LoVo (cell line): ENCODE measurements at regions not wholly inside any gene's neighbourhood (a gene's known extent, or its start where the extent isn't known, plus 50 kb on each side); places are given as distances from the start of the nearest gene placed in this dataset.
A peak's percentile ranks its signal among the peaks of the same experiment; 100 is the strongest.

Experiments used
- DNase-seq: peaks from one replicate; pipeline ENCODE4 v3.0.0-alpha.2; 2016; ENCODE audit warnings: low spot score

DNA sequence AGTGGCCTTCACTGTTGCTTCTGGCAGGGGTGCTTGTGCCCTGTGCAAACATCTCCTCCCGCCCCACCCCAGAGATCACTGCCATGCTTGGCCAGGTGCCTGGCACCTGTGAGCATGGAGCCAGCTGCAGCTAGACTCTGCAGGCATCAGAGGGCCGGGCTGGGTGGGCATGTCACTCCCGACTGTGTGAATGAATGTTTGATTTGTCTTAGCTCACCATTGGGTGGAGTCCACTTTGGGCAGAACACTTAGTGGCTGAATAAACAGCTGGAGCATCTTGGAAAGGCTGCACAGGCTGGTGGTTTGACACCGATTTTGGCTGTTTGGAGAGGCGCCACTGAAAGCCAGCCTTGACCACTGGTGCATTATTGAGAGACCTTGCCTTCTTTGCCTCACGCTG lies 267.3 kb downstream of the DLEU7 start:
- DNase-seq = peak; percentile 4

DNA sequence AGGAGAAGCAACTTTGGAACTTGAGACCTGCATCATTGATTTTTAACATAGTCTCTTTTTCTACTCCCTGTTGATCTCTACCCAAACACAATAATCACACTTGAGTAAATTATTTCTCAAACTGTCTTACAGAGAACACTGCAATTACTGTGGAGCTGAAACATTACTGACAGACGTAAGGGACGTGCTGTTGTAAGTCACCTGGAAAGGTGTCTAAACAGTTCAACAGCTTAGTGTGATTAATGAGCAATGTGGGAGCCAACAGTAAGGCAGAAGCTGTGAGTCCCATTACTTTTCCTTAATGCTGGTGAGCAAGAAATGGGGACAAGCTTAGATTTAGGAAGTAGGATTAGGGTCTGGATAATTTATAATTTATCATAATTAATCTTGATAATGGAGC lies 265.7 kb downstream of the DLEU7 start:
- no peak for DNase-seq

DNA sequence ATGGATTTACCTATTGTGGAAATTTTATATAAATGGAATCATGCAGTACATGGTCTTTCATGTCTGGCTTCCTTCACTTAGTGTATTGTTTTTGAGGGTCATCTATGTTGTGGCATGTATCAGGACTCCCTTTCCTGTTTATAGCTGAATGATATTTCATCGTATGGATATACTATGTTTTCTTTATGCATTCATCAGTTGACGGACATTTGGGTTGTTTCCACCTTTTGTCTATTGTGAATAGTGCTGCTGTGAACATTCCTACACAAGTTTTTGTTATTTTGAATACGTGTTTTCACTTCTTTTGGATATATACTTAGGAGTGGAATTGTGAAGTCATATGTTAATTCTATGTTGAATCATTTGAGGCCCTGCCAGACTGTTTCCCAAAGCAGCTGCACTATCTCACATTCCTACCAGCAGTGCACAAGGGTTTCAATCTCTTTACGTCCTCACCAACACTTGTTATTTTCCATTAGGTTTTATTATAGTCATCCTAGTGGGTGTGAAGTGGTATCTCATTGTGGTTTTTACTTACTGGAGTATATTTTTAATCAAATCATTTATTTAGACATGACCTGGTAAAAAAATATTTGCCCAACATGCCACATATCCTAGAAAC lies 262.7 kb downstream of the DLEU7 start:
- DNase-seq = no peak

DNA sequence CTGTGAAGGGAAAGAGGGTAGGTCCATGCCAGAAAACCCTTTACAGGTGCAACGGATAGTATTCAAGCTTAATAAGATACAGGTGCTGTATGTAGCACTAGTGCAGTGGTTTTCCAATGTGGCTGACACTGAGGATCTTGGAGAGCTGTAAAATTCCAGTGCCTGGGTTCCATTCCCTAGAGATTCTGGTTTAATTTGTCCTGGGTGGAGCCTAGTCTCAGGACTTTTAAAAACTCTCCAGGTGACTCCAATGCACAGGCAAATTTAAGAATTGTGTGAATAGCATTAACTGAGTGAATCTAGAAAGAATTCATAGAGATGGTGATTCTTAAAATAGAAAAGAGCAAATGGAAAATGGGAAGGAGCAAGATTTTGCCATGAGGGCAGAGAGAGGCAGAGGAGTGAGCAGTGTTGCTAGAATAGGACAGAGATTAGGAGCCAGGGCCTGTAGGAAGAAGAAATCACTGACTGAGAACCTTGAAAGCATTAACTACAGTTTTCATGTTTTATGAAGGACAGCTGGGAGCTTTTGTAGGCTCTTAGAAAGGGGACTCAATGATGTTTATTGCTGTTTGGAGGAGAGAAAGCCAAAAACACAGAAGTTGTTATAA lies 261.8 kb downstream of the DLEU7 start:
- no peak for DNase-seq

DNA sequence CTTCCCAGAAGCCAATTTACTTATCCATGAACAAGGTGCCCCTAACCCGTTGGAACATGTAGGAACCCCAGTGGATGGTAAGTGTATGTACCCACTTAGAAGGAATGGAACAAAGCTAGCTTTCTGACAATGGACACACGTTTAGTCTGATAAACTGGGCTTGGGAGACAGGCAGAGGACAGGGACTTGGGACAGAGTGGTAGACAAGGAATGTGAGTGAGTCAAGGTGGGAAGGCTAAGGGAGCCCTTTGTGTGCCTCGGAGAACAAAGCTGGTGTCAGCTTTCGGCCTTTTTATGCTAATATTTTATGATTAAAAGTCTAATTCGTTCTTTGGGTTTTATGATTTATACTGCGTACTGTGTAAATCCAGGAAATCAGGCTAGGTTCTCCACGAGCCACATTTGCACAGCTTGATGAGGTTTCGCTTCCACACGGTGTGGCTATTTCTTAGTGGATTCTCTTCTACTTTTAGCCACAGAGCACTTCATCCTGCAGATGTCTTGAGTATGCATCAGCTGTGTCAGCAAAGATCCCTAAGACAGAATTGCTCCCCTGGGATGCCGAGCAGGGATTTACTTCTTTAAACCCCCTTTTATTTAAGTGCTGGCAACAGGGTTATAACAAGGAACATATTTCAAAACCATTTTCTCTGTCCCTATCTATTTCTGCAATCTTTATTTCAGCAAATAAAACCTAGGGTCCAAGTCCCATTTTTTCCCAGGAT lies 258.5 kb downstream of the DLEU7 start:
- no peak for DNase-seq

DNA sequence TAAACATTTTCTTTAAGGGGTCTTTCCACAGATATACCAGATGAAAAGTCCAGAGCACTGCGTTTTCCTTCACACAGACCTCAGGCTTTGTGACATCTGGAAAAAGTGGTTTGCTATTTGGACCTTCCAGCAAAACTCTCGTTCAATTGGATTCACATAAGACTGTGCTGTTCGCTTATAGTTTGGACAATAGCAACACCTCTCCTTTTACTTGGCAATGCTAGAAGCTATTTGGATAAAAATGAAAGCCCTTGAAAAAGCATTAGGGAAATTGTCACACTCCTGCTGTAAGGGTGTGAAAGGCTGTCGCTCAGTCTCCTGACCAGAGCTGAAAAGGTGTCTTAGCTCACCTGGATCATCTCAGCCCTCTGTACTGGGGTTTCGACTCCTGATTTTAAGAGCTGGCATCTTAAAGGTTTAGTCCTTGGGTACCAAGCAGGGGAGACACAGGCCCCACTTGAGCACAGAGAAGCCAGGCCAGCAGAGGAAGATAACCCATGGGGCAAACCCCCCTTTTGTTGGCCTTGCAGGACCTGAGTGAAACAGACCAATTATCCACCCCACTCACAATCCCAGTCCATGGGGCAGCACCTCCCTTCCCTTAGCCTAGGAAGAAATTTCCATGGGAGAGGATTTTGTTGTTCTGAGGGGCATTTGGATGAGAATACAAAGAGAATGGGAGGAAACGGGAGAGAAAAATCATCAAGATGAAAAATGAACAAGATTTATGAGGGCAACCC lies 257.6 kb downstream of the DLEU7 start:
- DNase-seq = no peak

DNA sequence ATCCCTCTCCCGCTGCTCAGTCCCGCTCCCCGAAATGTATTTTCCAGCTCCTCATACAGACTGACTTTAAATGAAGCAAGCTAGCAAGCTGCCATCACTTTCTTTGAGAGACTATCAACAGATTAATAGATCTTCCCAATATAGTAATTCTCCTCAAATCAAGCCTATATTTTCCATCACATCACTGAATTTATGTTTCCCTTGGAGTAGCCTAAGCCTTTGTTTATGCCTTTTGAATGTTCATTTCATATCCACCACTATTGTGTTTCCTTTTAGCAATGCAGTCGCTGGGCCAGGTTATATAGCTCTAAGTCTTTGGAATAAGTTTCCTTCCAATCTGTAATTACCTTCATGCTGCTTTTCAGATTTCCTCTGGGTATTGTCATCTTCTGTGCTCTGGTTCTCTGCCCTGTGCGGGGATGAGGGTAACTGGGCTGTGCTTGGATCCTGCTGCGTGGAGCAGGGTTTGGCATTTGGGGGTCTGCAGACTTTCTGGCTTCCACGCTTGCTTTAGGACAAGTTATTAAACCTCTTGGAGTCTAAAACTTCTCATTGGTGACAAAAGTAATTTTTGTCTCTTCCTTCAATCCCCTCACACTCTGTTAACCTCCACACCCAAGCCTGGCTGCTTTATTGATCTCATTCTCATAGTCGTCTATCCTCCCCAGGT lies 256.9 kb downstream of the DLEU7 start:
- no peak for DNase-seq

DNA sequence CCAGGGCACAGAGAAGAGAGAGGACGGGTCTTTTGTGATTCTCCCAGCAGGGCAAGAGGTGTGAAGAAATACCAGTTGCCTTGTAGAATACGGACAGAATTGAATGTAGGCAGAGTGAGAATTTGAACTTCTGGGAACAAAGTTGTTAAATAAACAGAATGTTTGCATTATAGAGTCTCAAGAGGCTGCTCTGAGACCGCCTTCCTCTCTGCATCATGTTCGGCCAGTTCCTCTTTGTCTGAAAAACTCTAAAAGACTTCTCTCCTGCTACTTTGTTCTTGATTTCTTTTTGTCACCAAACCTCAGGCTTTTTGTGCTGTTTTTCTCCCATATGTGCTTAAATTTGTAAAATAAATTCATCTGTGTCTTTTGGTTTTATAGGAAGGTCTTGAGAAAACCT lies 256.4 kb downstream of the DLEU7 start:
- no peak for DNase-seq

DNA sequence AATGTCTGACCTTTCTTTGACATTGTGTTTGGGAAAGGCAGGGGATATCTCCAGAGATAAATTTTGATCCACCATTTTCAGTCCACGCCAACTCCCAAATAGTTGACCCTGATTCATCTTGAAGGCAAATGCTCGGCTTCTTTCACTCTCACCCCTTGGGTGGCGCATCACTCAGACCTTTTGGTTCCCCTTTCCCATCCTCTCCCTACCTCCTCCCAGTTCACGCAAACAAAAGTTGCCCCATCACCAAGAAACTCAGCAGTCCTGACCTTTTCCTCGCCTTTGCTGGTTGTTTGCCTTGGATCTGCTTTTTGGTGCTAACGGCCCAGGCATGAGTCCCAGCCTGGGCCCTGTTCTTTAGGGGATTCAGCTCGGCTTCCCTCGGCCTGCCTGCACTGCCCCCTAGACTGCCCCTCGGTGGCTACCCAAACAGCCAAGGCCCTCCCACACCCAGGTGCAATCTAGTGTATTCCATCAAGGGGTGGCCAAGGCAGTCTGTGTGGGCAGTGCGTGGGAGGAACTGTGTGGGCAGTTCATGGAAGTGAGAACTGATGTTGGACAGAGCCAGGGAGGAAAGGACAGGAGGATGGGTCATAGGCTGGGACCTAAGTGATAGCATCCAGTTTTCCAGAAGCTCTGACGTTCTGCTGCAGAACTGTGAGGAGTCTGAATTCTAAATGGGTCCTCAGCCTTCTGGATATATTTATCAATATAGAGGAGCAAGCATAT lies 255.7 kb downstream of the DLEU7 start:
- DNase-seq = no peak

DNA sequence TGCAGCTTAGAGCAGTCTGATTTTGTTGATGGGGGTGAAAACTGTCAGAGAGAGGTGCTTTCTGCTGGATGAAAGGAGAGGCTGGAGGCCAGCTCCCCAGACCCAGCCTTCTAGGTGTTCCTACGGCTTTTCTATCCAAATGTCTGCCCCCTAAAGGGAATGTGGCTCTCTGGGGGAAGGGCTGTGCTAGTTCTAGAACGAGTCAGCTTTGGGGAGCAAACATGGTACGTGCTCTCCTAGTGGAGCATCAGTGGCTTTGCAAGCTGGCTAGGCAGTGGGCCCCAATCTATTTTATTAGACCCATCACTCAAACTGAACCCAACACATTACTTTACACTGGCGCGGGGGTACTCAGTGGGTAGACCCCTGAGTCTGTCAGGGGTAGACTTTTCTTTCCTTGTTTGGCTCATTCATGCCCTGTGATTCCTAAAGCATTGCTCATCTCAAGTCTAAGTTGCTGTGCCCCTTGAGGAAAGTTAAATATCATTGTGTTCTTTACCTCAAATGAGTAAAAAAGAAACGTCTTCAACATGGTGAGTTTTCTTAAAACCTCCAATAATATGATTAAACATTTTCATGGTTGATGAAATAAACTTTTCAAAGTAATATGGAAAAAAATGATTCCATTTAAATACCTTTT lies 254.9 kb downstream of the DLEU7 start:
- no peak for DNase-seq

DNA sequence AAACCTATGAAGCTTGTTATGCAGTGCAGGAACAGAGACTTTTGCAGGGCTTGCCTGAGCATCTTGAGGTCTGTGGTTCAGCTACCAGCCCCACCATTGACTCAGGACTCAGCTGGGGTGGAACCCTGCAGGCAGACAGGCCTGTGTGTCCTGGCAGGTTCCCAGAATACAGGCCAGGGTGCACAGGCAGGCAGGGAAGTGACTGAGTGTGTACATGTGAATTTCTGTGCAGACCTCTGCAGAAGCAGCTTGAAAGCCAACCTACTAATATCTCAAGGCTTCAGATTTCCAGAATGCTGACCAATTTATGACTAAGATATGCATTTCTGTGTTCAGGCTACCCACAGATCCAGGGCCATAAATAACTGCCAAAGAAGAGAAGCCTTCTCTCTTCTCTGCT lies 254.4 kb downstream of the DLEU7 start:
- peak; percentile 16 for DNase-seq

DNA sequence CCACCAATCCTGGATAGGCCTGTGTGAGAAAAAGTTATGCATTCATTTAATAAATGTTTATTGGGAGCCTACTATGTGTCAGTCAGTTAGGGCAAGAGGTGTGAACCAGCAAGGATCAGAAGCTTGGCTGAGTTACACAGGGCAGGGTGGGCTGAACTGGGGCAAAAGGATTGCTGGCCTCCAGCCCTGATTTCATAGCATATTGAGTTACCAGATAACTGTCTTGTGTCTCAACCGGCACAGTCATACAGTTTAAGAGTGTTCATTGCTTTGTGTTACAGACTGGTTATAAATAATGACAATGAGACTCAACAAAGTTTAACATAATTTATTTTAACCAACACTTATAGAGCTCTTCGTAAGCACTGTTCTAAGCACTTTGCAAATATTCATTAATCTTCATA lies 253.8 kb downstream of the DLEU7 start:
- DNase-seq = peak; percentile 20

DNA sequence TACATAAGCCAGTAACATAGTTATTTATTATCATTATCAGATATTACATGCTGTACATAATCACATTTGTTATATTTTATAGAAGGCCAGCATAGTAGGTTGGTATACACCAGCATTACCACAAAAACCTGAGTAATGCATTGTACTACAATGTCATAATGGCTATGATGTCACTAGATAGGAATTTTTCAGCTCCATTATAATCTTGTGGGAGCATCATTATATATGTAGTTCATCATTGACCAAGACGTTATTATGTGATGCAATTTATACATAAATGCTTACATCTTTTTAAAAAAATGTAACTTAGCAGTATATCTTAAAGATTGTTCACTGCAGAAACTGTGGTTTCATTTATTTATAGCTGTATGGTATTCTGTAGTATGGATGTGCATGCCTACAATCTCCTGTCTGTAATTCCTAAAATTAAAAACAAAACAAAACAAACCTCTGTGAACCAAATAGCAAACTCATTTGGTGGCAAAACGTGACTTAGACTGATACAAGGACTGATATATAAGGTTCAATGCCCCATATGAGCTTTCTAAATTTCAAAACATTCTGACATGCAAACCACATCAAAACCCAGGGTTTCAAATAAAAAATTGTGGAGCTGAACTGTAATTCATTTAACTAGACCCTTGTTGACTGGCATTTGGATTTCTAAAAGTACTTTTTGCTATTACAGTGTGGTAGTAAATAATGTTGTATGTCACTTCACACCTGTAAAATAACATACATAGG lies 250.9 kb downstream of the DLEU7 start:
- peak; percentile 23 for DNase-seq

DNA sequence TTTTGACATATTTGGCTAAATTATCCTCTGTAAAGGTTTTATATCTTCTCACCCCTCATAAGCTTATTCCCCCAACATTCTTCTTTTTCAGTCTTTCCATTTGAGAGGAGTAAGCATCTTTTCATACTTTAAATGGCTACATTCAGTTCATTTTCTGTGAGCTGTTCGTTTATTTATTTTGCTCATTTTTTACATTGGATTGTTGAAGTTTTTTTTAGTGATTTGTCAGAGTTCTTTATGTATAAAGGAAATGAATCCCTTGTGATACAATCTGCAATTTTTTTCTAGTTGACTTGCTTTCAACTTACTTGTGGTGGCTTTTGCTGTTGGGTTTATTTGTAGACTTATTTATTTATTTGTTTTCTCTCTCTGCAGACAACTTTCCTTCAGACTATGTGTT lies 250.3 kb downstream of the DLEU7 start:
- no peak for DNase-seq

DNA sequence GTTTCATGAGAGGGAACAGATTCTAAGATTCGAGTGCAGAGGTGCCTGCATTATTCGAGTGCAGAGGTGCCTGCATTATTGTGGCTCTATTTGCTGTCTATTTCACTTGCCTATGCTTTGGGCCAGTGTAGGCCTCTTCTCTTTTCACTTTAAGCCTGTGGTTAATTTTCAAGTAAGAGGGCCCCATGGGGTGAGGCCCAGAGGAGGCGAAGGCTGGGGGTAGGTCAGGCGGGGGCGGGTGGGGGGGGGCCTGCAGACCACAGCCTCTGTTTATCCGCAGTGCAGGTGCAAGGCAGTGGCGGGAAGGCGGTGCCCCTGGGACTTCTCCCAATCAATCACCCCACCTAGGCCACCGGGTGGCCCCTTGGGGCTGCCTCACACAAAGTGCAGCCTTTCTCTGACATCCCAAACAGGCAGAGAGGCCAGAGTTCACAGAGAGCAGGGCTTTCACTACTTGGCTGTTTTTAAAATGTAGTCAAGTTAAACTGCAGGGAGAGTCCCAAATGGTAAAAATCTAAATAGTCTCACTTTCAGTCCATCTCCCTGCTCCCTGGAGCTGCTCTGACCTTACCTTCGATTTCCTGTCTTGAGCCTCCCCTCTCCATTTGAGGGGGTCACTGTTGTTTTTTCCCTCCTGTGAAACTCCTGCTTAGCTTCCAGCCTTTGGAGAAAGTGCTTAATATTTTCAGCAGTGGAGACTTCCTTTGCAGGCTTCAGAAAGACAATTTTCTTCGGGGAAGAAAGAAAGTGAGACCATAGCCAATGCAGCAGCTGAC lies 249.0 kb downstream of the DLEU7 start:
- DNase-seq = no peak

DNA sequence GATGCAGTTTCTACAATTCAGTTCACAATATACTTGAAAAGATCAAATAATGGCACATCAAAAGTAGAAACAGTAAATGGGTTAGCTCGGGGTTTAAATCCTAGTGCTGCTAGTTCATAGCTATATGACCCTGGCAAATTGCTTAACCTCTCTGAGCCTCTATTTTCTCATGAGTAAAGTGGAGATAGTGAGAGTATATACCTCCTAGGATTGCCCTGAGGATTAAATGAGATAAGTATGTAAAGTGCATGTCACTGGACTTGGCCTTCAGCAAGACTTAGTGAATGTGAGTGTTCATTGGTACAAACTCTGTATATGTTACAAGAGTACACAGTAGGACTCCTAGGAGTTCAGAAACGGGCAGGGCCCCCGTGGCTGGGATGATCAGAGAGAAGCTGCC lies 248.3 kb downstream of the DLEU7 start:
- no peak for DNase-seq

DNA sequence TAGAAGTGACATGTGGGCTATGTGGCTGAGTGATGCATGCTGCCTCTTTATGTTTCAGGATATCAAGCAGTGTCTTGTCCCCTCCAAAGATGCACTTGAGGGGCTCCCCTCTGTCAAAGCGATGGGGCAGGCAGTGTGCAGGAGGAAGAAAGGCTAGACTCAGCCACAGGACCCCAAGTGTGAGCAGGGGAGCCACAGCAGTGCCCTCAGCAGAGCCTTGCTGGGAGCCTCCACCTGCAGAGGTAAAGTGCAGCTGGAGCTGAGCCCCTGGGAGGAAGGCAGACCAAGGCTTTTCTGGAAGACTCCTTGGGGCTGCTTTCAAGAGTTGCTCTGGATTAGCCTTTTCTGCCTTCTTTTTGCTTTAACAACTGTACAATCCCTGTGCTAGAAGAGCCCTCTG lies 247.3 kb downstream of the DLEU7 start:
- DNase-seq = no peak

DNA sequence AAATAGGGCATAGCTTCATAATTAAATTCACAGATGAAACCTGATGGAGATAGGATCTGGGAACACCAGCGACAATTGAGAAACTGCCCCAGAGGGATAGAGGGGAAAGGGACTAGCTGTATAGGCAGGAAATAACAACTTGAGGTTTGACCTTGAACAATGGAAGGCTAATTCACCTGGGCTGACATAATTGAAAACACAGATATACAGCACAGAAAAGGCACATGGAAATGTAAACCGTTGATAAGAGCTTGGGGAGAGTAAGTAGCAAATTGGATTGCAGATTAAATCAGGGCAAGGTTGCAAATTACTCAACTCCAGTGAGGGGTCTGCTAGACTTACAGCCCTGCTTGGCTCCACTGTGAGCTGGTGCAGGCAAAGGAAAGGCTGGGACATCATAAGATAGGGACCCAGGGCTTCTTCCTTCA lies 246.7 kb downstream of the DLEU7 start:
- no peak for DNase-seq

DNA sequence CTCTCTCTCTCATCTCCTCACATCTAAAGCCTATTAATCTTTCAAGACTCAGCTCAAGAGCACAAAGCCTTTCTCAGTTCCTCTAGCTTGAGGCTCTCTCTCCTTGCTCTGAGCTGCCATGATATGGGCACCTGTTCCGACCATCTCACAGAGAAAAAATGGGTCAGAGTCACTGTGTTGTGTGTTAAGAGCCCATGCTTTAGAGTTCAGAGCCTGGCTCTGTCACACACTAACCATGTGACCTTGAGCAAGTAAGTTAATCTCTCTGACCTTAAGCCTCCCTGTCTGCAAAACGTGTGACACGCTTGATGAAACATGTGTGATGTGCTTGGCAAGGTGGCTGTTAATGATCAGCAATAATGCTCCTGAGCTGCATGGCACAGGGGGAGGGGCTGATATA lies 245.2 kb downstream of the DLEU7 start:
- no peak for DNase-seq

DNA sequence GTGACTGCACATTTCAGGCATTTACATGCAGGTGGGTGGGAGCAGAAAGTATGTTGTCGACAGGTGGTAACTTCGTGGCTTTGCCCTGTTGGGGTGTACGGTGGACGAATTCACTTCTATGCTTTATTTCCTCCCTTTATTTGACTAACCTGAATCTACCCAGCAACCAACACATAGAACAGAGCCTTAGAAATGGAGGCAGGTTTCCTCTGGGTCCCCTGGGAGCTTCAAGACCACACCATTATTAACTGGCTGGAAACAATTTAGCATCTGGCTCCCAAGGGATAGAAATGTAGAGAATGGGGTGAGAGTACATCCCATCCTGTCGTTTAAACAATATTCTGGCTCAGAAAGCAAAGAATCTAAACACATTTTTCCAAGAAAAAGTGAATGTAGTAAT lies 244.4 kb downstream of the DLEU7 start:
- no peak for DNase-seq
